ENCODE measurements at regions not wholly inside any gene's neighbourhood (a gene's known extent, or its start where the extent isn't known, plus 50 kb on each side); places are given as distances from the start of the nearest gene placed in this dataset.

DNA sequence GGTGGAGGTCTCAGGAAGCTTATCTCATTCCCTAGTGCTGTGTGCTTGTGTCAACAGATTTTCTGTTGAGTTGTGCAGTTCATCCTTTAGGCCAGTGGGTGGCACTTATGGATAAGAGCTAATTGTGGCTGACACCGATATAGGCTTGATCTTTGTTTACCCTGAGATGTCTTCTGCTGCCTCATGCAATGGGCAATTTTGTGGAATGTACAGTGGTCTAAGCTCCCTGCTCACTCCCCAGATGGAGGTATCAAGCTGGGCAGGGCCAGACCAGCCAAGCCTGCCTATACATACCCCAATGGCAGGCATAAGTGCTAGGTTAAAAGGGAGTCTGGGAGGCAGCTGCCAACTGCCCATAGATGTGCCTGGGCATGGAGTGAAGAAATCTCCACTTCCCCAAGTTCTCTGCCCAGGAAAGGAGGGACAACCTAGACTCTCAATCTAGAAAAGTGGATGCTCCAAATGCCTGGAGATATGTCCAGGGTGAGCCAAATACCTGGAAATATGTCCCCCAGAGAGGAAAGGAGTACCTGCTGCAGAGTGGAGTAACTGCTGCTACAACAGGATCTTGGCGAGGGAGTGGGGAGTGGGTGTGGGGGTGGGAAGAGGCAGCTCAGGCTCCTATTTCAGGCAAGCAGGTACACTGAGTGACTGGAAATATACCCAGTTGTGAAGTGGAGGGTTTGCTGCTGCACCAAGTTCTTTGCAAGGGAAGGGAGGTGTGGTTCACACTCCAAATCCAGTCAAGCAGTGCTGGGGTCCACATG lies 53.2 kb upstream of the ARG1 start:
- DNase-seq (ENCODE audit: low spot score) = no peak
- TF ChIP-seq, protein P1, sequence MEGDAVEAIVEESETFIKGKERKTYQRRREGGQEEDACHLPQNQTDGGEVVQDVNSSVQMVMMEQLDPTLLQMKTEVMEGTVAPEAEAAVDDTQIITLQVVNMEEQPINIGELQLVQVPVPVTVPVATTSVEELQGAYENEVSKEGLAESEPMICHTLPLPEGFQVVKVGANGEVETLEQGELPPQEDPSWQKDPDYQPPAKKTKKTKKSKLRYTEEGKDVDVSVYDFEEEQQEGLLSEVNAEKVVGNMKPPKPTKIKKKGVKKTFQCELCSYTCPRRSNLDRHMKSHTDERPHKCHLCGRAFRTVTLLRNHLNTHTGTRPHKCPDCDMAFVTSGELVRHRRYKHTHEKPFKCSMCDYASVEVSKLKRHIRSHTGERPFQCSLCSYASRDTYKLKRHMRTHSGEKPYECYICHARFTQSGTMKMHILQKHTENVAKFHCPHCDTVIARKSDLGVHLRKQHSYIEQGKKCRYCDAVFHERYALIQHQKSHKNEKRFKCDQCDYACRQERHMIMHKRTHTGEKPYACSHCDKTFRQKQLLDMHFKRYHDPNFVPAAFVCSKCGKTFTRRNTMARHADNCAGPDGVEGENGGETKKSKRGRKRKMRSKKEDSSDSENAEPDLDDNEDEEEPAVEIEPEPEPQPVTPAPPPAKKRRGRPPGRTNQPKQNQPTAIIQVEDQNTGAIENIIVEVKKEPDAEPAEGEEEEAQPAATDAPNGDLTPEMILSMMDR (IDR thresholded peaks at IDR 0.05) = peak; percentile 75
- no peak overlapping the region for H3K27ac Mint-ChIP-seq (ENCODE audit: unreplicated experiment)

More for the DNA sequence above, 53.2 kb upstream of the ARG1 start:
- Mint-ChIP-seq H3K4me1 (ENCODE audit: low read depth) (no peaks in the 10 kb centered on the region), H3K27me3 (ENCODE audit: low read depth) (peaks cover 7% of the 10 kb centered on the region), H3K4me3 (ENCODE audit: unreplicated experiment) (no peak overlapping the region), H3K9me3 (ENCODE audit: low read depth) (peaks cover 27% of the 10 kb centered on the region), H3K36me3 (ENCODE audit: low read depth) (peaks cover 2% of the 10 kb centered on the region)

Data from chondrocyte (in vitro differentiated cells).